ENCODE measurements at regions not wholly inside any gene's neighbourhood (a gene's known extent, or its start where the extent isn't known, plus 50 kb on each side); places are given as distances from the start of the nearest gene placed in this dataset.
A peak's percentile ranks its signal among the peaks of the same experiment; 100 is the strongest.

- H3K36me3 ChIP-seq (ENCODE audit: control insufficient read depth, insufficient read depth, low read length): no peaks in the 10 kb centered on the region
- H3K4me3 ChIP-seq (ENCODE audit: low read depth, low read length): no peak overlapping the region
- no peaks in the 10 kb centered on the region for H3K27me3 ChIP-seq (ENCODE audit: control insufficient read depth, insufficient read depth, low read length)
- no peak for TF ChIP-seq CTCF (IDR thresholded peaks at IDR 0.05; ENCODE audit: insufficient read depth, low read length, poor library complexity, severe bottlenecking)
- DNase-seq (ENCODE audit: low read depth): no peak
Measured at GRCh38 chr6:93554018-93554417, 134.7 kb upstream of the EPHA7 start.

GRCh38 chr6:93550551-93551276 is 131.4 kb upstream of the EPHA7 start:
- Histone ChIP-seq H3K4me3 (ENCODE audit: low read depth, low read length) (no peak overlapping the region), H3K27me3 (ENCODE audit: control insufficient read depth, insufficient read depth, low read length) (no peaks in the 10 kb centered on the region), H3K36me3 (ENCODE audit: control insufficient read depth, insufficient read depth, low read length) (no peaks in the 10 kb centered on the region)
- peak; percentile 70 for DNase-seq (ENCODE audit: low read depth)
- no peak for TF ChIP-seq CTCF (IDR thresholded peaks at IDR 0.05; ENCODE audit: insufficient read depth, low read length, poor library complexity, severe bottlenecking)

- no peaks in the 10 kb centered on the region for H3K27me3 ChIP-seq (ENCODE audit: control insufficient read depth, insufficient read depth, low read length)
Measured at GRCh38 chr6:93549868-93550267, 130.5 kb upstream of the EPHA7 start.

GRCh38 chr6:93524671-93525451 is 105.5 kb upstream of the EPHA7 start:
- H3K36me3 ChIP-seq (ENCODE audit: control insufficient read depth, insufficient read depth, low read length): no peaks in the 10 kb centered on the region
- H3K27me3 ChIP-seq (ENCODE audit: control insufficient read depth, insufficient read depth, low read length): no peaks in the 10 kb centered on the region
- no peak overlapping the region for H3K4me3 ChIP-seq (ENCODE audit: low read depth, low read length)
- no peak for DNase-seq (ENCODE audit: low read depth)
- no peak for TF ChIP-seq CTCF (IDR thresholded peaks at IDR 0.05; ENCODE audit: insufficient read depth, low read length, poor library complexity, severe bottlenecking)

More at GRCh38 chr6:93549868-93550267, 130.5 kb upstream of the EPHA7 start:
- no peak for TF ChIP-seq CTCF (IDR thresholded peaks at IDR 0.05; ENCODE audit: insufficient read depth, low read length, poor library complexity, severe bottlenecking)
- no peaks in the 10 kb centered on the region for H3K36me3 ChIP-seq (ENCODE audit: control insufficient read depth, insufficient read depth, low read length)
- no peak for DNase-seq (ENCODE audit: low read depth)
- no peak overlapping the region for H3K4me3 ChIP-seq (ENCODE audit: low read depth, low read length)

GRCh38 chr6:93523365-93523764 is 104.0 kb upstream of the EPHA7 start:
- no peak overlapping the region for H3K4me3 ChIP-seq (ENCODE audit: low read depth, low read length)

More at GRCh38 chr6:93523365-93523764, 104.0 kb upstream of the EPHA7 start:
- no peaks in the 10 kb centered on the region for H3K27me3 ChIP-seq (ENCODE audit: control insufficient read depth, insufficient read depth, low read length)
- no peak for DNase-seq (ENCODE audit: low read depth)
- H3K36me3 ChIP-seq (ENCODE audit: control insufficient read depth, insufficient read depth, low read length): no peaks in the 10 kb centered on the region
- no peak for TF ChIP-seq CTCF (IDR thresholded peaks at IDR 0.05; ENCODE audit: insufficient read depth, low read length, poor library complexity, severe bottlenecking)

Measured in kidney epithelial cell (primary cell).